GM10248 (cell line): ENCODE measurements at regions not wholly inside any gene's neighbourhood (a gene's known extent, or its start where the extent isn't known, plus 50 kb on each side); places are given as distances from the start of the nearest gene placed in this dataset.

Source experiments
- CTCF ChIA-PET: fragments of 300-600 bp; sonication (Branson Sonifier 250); formaldehyde crosslinking; extraction: SDS; loops from one replicate; lab custom pipeline; 2021; ENCODE audit warnings: antibody characterized with exemption; lab: Yijun Ruan, JAX
- POLR2A ChIA-PET: fragments of 350-650 bp; sonication (Branson Sonifier 250); formaldehyde crosslinking; extraction: SDS; loops from one replicate; lab custom pipeline; 2020; ENCODE audit warnings: antibody characterized with exemption; lab: Yijun Ruan, JAX
- DNase-seq: peaks from one replicate; pipeline ENCODE4 v3.0.0; 2012; ENCODE audit errors: extremely low spot score
- CTCF ChIP-seq: IDR thresholded peaks from 2 replicates; pipeline ENCODE4 v1.5.1; 2012; ENCODE audit warnings: mild to moderate bottlenecking, low read depth; ENCODE audit errors: extremely low read depth, missing control alignments, control extremely low read depth

- POLR2A ChIA-PET = no interaction called here
- CTCF ChIA-PET = interaction anchor here (0.6 kb wide), 1 partner anchor 13 kb away, joined by 3 read pairs; no protein-coding TSS in a partner anchor
- DNase-seq = no peak
- no peak for TF ChIP-seq CTCF
Observed at GRCh38 chr6:102474041-102474807, 1080.7 kb downstream of the GRIK2 start.

GRCh38 chr6:102458990-102459389 is 1065.5 kb downstream of the GRIK2 start:
- no peak for TF ChIP-seq CTCF
- CTCF ChIA-PET = interaction anchor here (1.3 kb wide), 1 partner anchor 26 kb away, joined by 3 read pairs; no protein-coding TSS in a partner anchor
- POLR2A ChIA-PET = no interaction called here
- DNase-seq = no peak

GRCh38 chr6:102438171-102438570 is 1044.7 kb downstream of the GRIK2 start:
- CTCF ChIA-PET = interaction anchor here (0.9 kb wide), 1 partner anchor 10 kb away, joined by 3 read pairs; no protein-coding TSS in a partner anchor
- TF ChIP-seq CTCF = no peak
- no peak for DNase-seq
- POLR2A ChIA-PET = no interaction called here

- ChIA-PET POLR2A (no interaction called here), CTCF (no interaction called here)
- DNase-seq = no peak
- no peak for TF ChIP-seq CTCF
Observed at GRCh38 chr6:102417368-102417998, 1024.0 kb downstream of the GRIK2 start.

GRCh38 chr6:102415891-102416290 is 1022.4 kb downstream of the GRIK2 start:
- DNase-seq = no peak
- ChIA-PET POLR2A (no interaction called here), CTCF (interaction anchor here (0.9 kb wide), 1 partner anchor 11 kb away, joined by 3 read pairs; no protein-coding TSS in a partner anchor)
- TF ChIP-seq CTCF = no peak

GRCh38 chr6:102411796-102412195 is 1018.3 kb downstream of the GRIK2 start:
- TF ChIP-seq CTCF = no peak
- CTCF ChIA-PET = no interaction called here
- no peak for DNase-seq
- POLR2A ChIA-PET = no interaction called here
